Fibroblast of skin of abdomen (primary cell): ENCODE measurements at regions not wholly inside any gene's neighbourhood (a gene's known extent, or its start where the extent isn't known, plus 50 kb on each side); places are given as distances from the start of the nearest gene placed in this dataset.

Experiments used
- DNase-seq: peaks from one replicate; pipeline ENCODE4 v3.0.0-alpha.2; 2013

DNA sequence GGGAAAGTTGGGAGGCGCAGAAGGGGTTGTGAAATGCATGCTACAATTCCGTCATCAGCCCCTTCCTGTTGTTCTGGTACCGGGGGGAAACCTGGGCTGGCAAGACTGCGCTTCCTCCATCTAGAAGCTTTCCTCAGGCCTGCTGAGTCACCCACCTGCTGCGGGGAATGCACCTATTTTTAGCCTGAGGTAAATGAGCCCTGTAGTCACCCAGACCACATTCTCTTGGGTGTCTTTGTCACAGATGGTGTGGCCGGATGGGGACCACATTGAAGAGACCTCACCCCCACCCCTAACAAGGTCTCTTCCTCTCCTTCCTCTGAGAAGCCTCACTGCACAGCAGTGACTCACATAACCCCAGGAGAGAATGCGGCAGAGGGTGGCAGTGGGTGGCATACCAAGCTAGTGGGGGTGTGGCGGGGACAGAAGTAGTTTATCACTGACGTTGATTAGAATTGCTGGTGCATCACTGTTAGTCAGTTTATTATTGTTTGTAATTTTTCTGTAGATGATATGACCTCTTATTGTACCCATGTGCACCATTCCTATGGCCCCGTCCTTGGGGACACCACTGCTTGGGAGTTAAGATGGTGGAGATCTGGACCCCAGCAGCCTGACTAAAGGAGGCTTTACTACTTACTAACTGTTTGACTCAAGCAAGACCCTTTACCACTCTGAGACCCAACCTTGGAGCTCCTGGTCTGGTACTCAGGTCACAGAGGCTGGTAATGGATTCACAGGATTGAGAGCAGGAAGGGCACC lies 83.0 kb upstream of the DUSP5 start:
- DNase-seq: peak; percentile 23

DNA sequence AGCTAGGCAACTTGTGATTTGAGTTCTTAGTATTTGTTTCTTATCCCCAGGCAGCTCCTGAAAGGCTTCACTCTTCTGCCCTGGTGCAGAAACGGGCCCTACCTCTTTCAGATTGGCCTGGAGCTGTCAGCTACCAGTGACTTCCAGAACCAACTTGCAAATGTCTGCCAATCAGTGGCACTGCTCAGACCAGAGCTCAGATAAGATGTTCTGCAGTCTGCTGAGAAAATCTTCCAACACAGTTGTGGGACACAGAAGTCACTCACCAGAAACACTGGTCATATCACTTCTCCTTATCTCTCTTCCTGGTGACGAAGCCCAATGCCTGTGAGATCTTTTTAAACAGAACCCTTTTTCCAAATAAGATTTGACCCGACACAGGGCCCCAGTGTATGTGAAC lies 81.9 kb upstream of the DUSP5 start:
- DNase-seq: no peak

DNA sequence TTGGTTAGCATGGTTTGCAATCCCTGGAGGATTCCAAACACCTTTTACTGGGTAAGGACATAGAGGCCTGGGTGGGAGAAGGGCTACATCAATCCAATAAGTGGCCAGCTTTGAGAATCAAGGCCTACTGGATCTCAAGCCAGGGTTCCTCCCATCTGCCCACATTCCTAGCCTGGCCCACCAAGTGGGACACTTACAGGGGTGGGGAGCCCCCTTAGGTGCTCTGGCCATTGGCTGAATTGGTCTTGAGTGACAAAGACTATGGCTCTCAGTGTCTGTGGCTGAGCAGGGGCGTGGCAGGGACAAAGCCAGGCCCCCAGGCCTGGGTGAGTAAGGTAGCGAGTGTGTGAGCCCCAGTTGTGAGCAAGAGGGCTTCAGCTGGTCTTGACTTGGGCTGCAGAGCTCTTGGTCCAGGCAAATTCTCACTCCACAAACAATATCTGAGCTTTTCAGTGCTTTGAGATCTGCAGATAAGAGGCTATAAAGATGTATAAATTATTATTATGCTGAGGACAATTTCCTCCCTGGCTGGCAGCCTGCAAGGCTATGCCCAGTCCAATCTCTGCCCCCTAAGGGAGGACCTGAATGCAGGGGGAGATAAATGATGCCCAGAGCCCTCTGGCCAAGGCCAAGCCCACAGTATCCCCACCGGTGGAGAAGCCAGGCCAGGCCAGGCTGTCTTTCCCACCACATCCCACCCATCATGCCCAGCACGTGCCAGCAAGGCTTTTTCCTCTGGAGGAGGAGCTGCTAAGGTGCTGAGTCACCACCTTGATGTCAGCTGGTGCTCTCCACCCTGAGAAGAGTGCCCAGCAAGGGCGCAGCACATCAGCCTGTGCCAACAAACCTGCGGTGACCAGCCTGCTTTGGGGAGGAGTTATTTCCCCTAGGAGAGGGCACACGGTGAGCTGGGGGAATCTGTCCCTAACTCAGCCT lies 80.7 kb upstream of the DUSP5 start:
- no peak for DNase-seq

DNA sequence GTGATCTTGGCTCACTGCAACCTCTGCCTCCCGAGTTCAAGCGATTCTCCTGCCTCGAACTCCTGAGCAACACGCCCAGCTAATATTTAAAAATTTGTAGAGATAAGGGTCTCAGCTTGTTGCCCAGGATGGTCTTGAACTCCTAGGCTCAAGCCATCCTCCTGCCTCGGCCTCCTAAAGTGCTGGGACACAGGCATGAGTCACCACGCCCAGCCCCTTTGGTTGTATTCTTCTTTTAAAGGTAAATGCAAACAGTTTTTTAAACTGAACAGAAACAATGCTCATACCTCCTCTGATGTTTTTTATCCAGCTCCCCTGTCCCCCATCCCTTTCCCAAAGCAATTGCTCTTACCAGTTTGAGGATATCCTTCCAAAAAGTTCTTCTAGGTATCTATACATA lies 79.5 kb upstream of the DUSP5 start:
- DNase-seq: no peak

DNA sequence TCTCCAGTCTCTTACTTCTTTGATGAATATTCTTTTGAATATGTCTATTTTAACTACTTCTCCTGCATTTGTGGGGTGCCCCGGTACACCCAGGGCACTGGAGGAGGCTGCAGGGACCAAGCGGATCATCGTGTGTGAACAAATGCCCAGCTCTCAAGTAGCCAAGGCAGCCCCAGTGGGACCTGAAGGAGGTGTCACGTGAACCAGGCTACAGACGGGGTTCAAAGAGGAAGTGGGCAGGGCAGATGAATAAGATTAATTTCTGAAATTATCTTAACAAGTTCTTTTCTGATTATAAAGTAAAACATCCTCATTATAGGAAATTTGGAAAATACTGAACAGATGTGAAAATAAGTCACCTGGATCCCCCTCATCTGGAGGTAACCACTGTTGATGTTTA lies 78.4 kb upstream of the DUSP5 start:
- DNase-seq: no peak

DNA sequence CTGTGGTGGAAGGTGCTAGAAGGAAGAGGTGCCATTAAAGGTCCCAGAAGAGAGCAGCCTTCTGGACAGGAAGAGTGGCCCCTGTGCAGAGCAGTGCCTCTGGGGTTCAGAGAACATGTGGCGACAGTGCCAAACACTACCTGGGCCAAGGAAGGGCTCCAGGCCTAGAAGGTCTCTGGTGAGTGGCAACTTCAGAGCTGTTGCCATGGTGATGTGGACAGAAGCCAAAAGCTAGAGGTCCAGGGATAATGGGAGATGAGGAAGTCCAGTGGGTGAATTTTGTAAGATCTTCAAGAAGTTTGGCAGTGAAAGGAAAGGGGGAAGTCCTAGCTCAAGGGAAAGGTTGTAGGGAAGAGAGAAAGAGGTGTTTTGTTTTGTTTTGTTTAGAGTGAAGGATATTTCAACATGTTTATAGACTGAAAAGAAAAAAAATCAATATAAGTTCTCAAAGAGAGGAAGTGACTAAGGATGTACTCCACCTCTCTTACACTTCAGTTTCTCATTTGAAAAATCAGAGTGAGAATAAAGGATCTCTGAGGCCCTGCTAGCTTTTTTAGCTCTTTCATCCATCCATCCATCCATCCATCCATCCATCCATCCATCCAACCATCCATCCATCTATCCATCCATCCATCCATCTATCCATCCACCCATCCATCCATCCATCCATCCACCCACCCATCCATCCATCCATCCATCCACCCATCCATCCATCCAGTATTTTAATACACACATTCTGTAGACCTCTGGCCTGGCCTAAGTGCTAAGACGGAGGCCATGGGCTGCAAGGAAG lies 77.1 kb upstream of the DUSP5 start:
- DNase-seq: peak; percentile 29

DNA sequence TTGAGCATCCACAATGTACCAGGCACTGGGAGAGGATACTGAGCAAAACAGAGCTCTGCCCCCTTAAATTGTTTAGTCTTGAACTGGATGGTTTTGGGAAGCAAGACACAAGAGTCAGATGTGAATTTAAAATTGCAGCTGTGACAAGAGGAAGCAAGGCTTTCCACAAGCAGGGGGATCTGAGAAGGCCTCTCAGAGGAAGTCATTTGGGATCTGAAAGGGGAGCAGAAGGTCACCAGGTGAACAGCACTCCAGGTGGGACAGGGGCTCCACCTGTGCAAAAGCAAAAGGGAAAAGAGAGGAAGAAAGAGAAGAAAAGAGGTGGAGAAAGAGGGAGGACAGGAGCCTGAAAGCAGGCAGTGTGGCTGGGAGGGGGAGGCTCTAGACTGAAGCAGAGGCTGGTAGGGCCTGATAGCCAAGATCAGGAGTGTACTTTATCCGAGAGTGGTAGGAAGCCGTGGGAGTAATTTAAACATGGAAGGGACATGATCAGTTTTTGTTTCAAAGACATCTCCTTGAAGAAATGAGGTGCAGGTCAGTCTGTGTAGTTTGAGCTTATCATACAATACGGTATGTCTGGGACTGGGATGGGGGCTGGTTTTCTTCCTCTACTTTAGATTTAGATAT lies 76.1 kb upstream of the DUSP5 start:
- DNase-seq: no peak

DNA sequence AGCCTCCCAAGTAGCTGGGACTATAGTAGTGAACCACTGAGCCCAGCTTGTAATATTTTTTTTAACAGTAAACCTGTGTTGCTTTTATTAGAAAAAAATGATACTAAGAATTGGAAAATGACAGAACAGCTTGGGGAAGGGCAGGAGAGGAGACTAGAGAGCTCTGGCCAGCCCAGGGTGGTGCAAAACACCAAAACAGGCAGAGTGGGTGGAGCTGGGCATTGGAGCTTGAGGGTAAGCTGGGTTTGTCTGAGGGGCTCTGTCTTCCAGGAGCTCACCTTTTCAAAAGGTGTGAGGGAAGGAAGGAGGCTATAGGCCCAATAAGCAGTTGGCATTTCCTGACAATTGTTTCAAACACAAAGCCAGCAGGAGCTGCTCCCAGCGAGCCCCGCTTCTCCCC lies 75.2 kb upstream of the DUSP5 start:
- DNase-seq: no peak

DNA sequence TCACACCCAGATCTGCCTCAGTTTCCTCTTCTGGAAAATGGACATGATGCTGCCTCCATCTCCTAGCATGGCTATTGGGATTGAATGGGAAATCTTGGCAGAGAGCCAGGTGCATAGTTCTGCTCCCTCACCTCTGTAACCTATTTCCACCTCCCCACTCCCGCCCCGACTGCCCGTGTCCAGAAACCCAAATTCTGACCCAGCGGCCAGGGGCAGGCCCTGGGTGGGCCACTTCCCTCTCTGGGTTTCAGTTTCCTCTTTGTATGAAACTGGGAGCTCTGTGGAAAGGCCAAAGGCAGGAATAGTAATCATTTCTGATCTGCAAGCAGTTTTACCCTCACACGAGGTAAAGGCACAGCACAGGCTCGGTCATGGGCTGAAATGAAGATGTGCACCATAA lies 74.1 kb upstream of the DUSP5 start:
- DNase-seq: no peak

DNA sequence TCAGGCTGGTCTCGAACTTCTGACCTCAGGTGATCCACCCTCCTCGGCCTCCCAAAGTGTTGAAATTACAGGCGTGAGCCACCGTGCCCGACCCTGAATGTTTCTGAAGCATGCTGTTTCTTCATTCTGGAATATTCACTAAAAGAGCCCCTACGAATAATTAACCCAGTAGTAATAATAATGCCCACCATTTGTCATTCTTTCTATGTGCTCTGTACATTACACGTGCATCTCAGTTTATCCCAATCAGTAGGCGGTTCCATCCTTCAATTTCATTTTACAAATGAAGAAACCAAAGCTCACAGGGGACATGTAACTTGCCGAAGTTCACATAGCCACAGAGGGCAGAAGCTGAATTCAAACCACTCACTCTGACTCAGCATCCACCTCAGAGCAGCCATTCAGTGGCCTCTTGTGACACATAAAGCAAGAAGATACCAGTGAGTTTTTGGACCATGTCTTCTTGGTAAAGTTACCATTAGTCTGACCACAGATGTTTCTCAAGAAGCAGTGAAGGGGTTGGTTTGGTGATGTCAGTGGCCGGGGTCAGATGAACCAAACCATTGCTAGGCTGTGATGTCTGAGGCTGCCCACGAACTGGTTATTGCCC lies 71.9 kb upstream of the DUSP5 start:
- DNase-seq: peak; percentile 87

DNA sequence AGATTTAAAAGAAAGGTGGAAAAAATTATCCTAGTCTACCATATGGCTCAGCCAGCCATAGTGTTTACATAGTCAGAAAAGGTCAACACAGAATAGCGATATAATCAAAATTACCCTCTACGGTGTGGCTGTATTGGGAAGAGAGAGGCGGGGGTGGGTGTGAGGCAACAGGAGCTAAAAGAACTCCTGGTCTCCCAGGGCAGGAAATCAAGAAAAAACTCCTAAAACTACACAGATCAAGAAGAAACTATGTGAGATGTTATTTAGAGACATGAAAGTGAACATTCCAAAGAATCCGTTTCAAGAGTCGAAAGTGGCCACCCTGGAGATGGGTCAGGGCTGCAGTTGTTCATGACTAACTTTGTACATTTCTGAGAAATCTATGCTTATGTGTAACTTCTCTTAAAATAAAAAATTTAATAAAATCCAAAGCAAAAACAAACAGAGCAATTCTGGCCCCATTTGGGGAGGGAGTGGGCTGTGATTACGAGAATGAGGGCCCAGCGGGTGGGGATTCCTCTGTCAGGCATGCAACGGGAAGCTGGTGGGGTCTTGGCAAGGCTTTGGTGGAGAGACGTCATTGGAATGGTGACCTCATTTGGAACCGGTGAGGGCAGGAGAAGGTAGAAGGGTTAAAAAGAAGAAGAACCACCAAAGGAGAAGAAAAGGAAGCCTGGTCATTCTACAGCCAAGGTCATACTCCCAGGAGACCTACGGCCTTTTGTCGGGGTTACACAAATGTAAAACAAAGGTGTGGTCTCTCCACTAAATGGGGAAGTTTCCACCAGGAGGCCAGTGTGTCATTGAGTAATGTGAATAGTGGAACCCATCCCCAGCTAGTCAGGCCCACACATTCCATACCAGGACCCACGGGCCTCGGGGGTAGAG lies 71.2 kb upstream of the DUSP5 start:
- peak; percentile 89 for DNase-seq

DNA sequence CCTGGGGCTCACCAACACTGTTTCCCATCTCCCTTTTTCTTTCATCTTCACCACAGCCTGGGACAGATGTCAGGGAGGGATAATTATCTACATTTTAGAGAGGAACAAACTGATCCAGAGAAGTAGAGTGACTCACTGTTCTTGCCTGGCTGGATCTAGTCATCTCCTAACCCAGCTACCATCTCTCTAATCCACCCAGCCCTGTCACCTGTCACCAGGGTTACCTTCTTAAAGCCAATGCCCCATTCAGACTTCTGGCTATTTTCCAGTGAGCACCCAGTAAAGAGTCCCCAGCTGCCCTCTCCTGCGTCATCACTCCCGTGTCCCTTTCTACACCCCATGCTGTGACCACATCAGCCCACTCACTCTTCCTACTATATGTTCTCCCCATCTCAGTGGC lies 68.4 kb upstream of the DUSP5 start:
- DNase-seq: no peak

DNA sequence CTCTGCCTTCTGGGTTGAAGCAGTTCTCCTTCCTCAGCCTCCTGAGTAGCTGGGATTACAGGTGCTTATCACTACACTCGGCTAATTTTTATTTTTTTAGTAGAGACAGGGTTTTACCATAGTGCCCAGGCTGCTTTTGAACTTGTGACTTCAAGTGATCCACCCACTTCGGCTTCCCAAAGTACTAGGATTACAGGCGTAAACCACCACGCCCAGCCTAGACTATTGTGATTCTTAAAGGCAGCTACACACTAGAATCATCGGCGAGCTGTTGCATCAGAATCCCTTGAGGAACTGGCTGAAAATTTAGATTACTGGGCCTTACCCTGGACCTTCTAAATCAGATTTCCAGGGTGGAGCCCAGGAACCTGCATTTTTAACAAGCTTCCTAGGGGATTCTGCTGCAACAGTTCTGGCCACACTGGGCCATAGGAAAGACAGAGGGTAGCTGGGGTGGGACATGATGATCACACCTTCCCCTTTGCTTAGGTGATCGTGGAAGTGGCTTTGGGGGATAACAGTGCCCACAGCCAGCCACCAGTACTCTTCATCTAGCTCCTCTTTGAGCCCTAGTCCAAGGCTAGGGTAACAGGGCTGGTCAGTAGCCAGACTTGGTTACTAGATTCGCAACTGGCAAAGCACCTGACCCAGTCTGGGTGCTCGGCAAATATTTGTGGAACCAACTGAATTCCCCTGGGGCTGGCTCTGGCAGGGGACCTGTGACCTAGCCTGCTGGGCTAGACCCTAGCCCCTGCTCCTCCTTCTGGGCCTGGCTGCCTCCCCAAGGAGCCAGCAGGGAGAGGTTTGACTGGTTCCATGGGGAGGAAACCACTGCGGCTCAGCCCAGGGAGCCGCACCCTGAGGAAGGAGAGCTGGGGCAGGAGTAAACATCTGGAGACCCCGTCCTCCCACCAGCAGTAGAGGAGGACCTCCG lies 67.1 kb upstream of the DUSP5 start:
- DNase-seq: no peak

DNA sequence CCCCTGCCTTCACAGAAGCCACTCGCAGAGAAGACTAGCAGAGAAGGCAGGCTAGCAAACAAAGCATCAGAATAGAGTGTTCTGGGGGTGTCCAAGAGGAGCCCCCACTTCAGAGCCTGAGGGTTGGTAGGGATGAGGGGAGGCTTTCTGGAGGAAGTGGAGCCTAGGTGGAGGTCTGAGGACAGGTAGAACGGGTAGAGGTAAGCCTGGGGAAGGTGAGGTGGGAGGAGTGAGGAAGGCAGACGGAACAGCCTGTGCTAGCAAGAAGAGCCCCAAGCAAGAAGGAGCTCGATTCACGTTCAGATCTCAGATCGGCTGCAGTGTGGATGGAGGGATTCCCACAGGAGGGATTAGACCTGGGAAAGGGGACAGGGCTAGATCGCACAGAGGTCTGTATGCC lies 66.0 kb upstream of the DUSP5 start:
- DNase-seq: no peak

DNA sequence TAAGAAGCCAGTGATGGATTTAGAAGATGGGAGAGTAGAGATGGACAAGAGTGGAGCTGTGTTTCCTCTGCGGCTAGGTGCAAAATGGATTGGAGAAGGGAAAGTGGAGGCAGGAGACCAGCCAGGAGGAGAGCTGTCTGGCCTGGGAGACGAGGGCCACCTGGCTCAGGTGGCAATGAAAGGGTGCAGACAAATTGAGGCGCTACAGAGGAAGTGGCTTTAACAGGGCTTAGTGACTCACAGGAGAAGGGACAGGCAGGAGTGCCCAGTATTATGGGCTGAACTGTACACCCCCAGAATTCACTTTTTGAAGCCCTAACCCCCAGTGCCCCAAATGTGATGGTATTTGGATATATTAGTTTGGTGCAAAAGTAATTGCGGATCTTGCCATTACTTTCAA lies 65.6 kb upstream of the DUSP5 start:
- no peak for DNase-seq

DNA sequence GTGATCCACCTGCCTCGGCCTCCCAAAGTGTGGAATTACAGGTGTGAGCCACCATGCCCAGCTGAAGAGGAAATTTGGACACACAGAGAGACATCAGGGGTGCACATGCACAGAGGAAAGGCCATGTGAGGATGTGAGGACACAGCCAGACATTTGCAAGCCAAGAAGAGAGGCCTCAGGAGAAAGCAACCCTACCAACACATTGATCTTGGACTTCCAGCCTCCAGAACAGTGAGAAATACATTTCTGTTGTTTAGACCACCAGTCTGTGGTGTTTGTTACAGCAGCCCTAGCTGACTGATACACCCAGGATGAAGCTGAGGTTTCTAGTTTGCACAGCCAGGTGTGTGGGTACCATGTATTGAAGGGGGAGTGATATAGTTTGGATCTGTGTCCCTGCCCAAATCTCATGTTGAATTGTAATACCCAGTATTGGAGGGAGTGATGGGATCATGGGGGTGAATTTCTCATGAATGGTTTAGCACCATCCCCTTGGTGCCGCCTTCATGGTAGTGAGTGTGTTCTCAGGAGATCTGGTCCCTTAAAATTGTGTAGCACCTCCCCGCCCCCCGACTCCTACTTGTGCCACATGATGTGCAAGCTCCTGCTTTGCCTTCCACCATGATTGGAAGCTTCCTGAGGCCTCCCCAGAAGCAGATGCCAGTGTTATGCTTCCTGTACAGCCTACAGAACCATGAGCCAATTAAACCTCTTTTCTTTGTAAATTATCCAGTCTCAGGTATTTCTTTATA lies 64.7 kb upstream of the DUSP5 start:
- DNase-seq: no peak

DNA sequence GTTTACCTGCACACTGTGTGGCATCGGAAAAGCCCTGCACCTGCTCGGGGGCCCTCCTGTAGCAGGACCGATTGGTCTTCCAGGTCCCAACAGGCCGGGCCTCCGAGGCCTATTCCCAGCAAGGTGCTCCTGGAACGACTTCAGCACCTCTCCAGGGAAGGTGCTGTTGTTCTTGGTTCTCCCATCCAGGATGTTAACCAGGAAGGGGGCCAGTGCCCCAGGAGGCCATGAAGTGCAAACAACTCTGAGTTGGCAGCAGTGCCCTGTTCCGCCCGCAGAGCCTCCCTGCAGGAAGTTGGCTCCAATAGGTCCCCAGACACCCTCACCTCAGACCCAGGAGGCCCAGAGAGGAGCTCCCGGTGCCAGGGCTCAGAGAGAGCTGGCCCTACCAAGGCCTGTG lies 64.0 kb upstream of the DUSP5 start:
- DNase-seq: no peak

DNA sequence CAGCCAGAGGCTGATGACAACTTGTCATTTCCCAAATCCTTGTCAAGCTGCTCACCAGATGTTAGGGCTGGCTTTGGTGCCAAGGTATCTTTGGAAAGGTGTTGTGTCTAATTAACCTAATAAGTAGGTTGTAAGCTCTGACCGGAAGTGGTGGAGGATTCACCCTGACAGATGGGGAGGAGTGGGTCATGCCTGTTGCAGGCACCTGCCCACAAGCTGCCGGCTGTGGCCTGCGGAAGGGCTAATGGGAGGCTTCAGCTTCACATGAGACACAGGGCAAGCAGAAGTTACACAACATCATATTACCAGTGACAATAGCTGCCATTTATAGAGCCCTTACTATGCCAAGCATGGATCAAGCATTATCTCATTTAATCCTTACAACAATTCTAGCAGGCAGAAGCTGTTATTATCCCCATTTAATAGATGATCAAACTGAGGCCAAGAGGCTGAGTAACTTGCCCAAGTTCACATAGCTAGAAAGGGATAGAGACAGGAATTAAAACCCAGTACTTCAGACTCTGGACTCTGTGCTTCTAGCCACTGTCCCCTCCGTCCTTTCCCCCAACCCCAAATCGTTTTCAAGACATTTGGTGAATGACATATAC lies 63.1 kb upstream of the DUSP5 start:
- DNase-seq: no peak
